ENCODE measurements at regions not wholly inside any gene's neighbourhood (a gene's known extent, or its start where the extent isn't known, plus 50 kb on each side); places are given as distances from the start of the nearest gene placed in this dataset.

DNA sequence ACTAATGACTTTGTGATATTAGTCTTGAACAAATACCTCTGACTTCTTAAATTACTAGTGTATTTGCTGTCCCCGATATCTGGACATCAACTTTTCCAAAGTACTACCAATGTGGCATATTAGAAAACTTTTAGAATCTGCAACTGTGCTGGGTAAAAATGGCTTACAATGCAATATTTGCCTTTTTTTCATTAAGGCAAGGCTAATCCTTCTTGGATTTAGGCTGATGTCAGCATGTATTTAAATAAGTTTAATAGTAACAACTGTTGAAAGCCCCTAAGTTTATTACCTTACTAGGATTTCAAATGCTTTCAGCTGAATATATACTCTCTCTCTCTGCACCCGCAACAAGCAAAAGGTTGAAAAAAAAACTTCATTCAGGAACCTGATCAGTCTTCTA lies 1232.3 kb downstream of the REEP3 start:
- 63 to 74% methylated on average over 2 of the region's 2 CpGs for WGBS, 2 donors
- no peak for DNase-seq

DNA sequence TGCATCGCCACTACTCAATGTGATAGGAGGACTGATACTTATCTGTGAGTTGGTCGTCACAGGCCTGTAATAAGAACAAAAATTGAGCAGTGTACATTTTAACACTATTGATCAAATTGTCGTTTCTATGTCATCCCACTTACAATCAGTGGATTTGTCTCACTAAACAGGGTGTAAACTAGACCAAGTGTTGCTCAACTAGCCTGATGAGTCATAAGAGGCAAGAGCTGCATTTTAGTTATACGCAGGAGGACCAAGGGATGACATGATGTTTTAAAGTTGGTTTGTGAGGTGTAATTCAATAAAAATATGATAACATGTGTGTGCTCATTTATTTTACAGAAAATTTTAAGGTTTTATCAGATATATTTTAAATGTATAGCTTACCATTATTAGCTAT lies 1239.2 kb downstream of the REEP3 start:
- no peak for DNase-seq
- no peak overlapping the region for H3K4me3 ChIP-seq
- no peaks in the 10 kb centered on the region for H3K27me3 ChIP-seq
- H3K9me3 ChIP-seq = no peaks in the 10 kb centered on the region
- H3K27ac ChIP-seq = no peak overlapping the region
- intact Hi-C loops (cut with DNase I) = no loop called here
- no peaks in the 10 kb centered on the region for H3K36me3 ChIP-seq
- H3K4me1 ChIP-seq = no peaks in the 10 kb centered on the region
- 65 to 75% methylated on average over 4 of the region's 4 CpGs for WGBS, 2 donors
- TF ChIP-seq, protein P1, sequence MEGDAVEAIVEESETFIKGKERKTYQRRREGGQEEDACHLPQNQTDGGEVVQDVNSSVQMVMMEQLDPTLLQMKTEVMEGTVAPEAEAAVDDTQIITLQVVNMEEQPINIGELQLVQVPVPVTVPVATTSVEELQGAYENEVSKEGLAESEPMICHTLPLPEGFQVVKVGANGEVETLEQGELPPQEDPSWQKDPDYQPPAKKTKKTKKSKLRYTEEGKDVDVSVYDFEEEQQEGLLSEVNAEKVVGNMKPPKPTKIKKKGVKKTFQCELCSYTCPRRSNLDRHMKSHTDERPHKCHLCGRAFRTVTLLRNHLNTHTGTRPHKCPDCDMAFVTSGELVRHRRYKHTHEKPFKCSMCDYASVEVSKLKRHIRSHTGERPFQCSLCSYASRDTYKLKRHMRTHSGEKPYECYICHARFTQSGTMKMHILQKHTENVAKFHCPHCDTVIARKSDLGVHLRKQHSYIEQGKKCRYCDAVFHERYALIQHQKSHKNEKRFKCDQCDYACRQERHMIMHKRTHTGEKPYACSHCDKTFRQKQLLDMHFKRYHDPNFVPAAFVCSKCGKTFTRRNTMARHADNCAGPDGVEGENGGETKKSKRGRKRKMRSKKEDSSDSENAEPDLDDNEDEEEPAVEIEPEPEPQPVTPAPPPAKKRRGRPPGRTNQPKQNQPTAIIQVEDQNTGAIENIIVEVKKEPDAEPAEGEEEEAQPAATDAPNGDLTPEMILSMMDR (IDR thresholded peaks at IDR 0.05) = no peak
- no peak for TF ChIP-seq POLR2A (IDR thresholded peaks at IDR 0.05)

More for the DNA sequence above, 1232.3 kb downstream of the REEP3 start:
- Histone ChIP-seq H3K4me1 (no peaks in the 10 kb centered on the region), H3K4me3 (no peak overlapping the region), H3K27ac (no peak overlapping the region), H3K9me3 (no peaks in the 10 kb centered on the region), H3K27me3 (no peaks in the 10 kb centered on the region), H3K36me3 (no peaks in the 10 kb centered on the region)
- no peak for TF ChIP-seq POLR2A (IDR thresholded peaks at IDR 0.05)
- TF ChIP-seq, protein P1 (IDR thresholded peaks at IDR 0.05) = no peak
- intact Hi-C loops (cut with DNase I) = no loop called here

DNA sequence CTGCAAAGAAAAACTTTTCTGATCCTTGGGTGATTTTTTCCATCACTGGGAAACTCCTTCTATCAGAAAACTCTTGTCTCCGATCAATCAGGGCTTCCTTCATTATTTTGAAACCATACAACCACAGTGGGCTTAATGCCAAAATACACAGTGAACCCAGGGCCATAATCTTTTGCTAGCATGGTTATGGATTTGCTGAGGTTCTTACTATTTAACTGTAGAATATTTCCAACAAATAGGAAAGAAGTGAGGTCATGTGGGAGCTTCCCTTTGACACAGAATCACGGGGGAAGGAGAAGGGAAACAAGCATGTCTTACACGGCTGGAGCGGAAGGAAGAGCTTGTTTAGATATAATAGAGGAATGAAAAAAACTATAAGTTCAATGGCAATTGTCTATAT lies 1241.7 kb downstream of the REEP3 start:
- Histone ChIP-seq H3K4me3 (no peak overlapping the region), H3K27me3 (no peaks in the 10 kb centered on the region), H3K36me3 (no peaks in the 10 kb centered on the region), H3K9me3 (no peaks in the 10 kb centered on the region), H3K4me1 (no peaks in the 10 kb centered on the region), H3K27ac (no peak overlapping the region)
- no peak for DNase-seq
- intact Hi-C loops (cut with DNase I) = no loop called here
- no peak for TF ChIP-seq POLR2A (IDR thresholded peaks at IDR 0.05)
- TF ChIP-seq, protein P1 (IDR thresholded peaks at IDR 0.05) = no peak
- 51 to 59% methylated on average over 4 of the region's 4 CpGs for WGBS, 2 donors

DNA sequence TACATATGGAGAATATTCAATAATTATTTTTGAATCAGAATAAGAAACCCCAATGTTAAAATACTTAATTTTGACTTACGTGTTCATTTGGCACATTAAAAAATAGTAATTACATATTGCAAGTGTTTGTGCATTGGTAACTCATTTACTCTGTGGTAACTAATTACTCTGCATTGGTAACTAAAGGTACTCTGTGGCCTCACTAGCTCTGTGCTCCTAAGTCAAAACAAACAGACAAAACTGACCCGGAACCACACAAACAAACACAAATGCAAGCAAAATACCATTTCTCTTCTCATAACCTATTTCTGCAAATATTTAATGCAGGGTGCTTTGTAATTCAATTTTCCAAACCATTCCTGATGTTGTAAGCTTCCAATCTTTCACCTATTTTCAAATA lies 1244.3 kb downstream of the REEP3 start:
- no peak for TF ChIP-seq POLR2A (IDR thresholded peaks at IDR 0.05)
- no peaks in the 10 kb centered on the region for H3K36me3 ChIP-seq
- DNase-seq = no peak
- no peak overlapping the region for H3K4me3 ChIP-seq
- H3K9me3 ChIP-seq = no peaks in the 10 kb centered on the region
- H3K27ac ChIP-seq = no peak overlapping the region
- 77 to 90% methylated on average over 2 of the region's 2 CpGs for WGBS, 2 donors
- no peaks in the 10 kb centered on the region for H3K4me1 ChIP-seq
- no peaks in the 10 kb centered on the region for H3K27me3 ChIP-seq
- intact Hi-C loops (cut with DNase I) = no loop called here

DNA sequence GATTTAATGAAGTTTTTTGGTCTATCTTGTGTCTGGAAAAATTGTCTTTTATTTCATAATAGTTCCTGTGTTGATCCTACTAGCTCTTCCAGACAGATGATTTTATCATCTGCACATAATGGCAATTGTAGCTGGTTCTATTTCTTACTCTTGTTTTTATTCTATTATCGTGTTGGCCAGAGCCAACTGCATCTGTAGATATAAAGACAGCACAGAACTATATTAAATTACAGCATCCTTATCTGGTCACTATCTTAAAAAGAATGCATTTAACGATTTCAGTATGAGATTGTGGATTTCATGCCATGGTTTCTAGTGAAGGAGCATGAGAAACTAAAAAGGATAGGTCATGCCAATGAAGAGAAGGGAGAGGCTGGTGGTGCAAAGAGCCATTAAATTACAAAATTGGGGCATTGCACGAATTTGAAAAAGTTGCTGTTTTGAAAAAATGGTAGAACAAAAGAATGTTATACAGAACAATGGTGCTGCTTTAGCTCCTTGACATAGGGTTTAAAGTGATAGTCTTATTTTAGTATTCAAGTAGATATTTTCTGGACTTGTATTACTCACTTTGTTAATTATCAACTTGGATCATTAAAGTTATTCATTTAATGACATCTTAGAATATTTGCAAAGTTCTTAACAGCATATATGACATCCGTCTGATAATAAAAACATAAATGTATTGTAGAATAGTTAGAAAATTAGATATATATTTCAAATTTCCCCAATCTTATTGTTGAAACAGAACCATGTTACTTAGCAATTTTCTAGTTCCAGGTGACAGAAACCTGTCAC lies 1250.3 kb downstream of the REEP3 start:
- no peak for DNase-seq
- 62% methylated on average over 4 of the region's 4 CpGs for WGBS, 2 donors
- TF ChIP-seq, protein P1 (IDR thresholded peaks at IDR 0.05) = no peak
- no peak for TF ChIP-seq POLR2A (IDR thresholded peaks at IDR 0.05)
- Histone ChIP-seq H3K9me3 (no peaks in the 10 kb centered on the region), H3K4me3 (no peak overlapping the region), H3K4me1 (no peaks in the 10 kb centered on the region), H3K36me3 (no peaks in the 10 kb centered on the region), H3K27me3 (no peaks in the 10 kb centered on the region), H3K27ac (no peak overlapping the region)
- intact Hi-C loops (cut with DNase I) = no loop called here

All from esophagus squamous epithelium (tissue), 5 donors.